ENCODE measurements at regions not wholly inside any gene's neighbourhood (a gene's known extent, or its start where the extent isn't known, plus 50 kb on each side); places are given as distances from the start of the nearest gene placed in this dataset.
A peak's percentile ranks its signal among the peaks of the same experiment; 100 is the strongest.
"Not testable (repeated sequence)": the region's sequence is repeated elsewhere in the genome, so short reads cannot be mapped to it uniquely, and the experiment has no call there.

GRCh38 chr21:5065240-5066211 is 5455.9 kb upstream of the TPTE start:
- peak; percentile 42 to 44 for DNase-seq (ENCODE audit: low read depth in 2 of 2)

DNA sequence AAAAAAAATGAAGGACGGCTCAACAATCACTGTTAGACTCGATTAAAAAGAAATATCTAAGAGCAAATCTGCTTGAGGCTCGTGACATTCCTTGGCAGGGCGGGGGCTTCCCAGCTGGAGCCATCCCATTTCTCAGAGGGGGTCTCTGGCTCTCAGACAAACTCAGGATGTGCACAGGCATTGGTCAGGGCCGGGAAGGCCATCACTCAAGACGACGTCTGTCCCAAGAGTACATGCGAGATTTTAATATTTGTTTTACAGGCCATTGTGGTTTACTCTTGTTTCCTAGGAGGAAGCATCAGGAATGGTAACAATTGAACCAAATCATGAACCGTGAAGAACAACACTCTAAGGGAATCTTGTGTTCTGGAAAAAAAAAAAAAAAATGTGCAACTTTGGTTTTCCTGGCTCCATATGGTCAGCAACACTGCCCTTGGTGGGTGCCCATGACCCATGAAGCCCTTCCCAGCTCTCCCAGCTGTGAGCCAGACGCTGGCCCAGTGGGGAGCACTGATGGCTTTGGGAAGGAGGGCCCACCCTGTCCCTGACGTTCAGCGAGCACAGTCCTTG is 5454.6 kb upstream of the TPTE start:
- not testable (repeated sequence) for DNase-seq (ENCODE audit: low read depth in 2 of 2)

DNA sequence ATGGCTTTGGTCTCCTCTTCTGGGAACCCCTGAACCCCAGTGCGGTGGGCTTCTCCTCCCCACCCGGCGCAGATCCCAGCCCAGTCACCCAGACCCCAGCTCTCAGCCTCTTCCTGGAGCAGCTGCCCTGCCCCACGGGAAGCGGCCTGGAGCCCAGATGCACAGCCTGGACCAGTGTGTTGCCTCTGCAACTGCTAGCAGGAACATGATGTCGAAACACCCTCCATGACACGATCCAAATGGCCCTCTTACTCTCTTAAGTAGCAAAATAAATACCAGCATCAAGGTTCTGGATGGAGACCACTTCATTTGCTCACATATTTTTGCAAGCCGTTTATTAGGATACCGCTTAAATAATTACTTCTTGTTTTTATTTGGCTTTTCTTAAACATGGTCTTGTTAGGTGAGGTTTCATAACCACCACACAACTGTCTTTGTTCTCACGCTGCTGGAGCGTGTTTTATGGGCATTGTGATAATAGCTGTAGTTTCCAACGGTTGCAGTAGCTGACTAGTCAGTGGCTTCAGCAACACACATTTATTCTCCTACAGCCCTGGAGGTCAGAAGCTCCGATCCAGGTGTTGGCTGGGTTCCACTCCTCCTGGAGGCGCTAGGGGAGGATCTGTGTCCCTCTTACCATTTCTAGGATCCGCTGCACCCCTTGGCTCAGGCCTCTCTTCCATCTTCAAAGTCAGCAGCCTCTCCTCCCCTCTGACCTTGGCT is 5453.9 kb upstream of the TPTE start:
- not testable (repeated sequence) for DNase-seq (ENCODE audit: low read depth in 2 of 2)

GRCh38 chr21:5068649-5069048 is 5452.7 kb upstream of the TPTE start:
- DNase-seq (ENCODE audit: low read depth in 2 of 2), result not testable (repeated sequence)

GRCh38 chr21:5071180-5071579 is 5450.2 kb upstream of the TPTE start:
- DNase-seq (ENCODE audit: low read depth in 2 of 2), result not testable (repeated sequence)

- DNase-seq (ENCODE audit: low read depth in 2 of 2), result not testable (repeated sequence)
Observed at GRCh38 chr21:5076854-5077253, 5444.5 kb upstream of the TPTE start.

- DNase-seq (ENCODE audit: low read depth in 2 of 2), result not testable (repeated sequence)
Observed at GRCh38 chr21:5079361-5079760, 5442.0 kb upstream of the TPTE start.

- DNase-seq (ENCODE audit: low read depth in 2 of 2), result not testable (repeated sequence)
Observed at GRCh38 chr21:5080015-5080414, 5441.4 kb upstream of the TPTE start.

DNA sequence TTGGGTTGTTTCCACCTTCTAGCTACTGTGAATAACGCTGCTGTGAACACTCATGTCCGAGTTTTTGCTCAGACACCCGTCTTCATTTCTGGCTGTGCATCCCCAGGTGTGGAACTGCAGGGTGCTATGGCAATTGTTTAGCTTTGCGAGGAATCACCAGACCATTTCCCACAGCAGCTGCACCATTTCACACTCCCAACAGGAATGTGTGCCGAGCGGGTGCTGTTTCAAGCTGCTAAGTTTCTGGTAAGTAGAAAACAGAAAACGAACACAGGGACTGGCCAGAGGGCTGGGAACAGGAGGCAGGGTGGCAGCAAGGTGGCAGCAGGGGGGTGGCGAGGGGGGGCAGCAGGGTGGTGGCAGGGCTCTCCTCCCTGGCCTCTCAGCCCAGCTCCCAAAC is 5437.1 kb upstream of the TPTE start:
- not testable (repeated sequence) for DNase-seq (ENCODE audit: low read depth in 2 of 2)

DNA sequence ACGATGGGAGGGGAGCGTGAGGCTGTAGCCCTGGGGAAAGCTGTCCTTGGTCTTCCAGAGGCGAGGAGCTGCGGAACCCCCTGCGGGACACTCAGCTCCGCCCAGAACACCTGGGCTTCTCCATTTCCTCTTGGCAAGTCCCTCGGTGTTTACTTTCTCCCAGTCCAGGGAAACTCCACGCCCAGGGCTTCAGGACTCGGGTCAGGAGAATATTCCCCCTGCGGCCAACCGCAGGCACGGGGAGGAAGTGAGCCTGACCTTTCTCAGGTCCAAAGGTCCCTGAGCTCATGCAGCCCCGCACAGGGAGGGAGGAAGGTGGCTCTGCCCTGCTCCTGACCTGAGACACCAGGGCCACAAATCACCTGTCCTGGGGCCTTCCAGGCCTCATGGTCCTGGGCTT is 5435.9 kb upstream of the TPTE start:
- not testable (repeated sequence) for DNase-seq (ENCODE audit: low read depth in 2 of 2)

- DNase-seq (ENCODE audit: low read depth in 2 of 2), result not testable (repeated sequence)
Observed at GRCh38 chr21:5086416-5086815, 5435.0 kb upstream of the TPTE start.

DNA sequence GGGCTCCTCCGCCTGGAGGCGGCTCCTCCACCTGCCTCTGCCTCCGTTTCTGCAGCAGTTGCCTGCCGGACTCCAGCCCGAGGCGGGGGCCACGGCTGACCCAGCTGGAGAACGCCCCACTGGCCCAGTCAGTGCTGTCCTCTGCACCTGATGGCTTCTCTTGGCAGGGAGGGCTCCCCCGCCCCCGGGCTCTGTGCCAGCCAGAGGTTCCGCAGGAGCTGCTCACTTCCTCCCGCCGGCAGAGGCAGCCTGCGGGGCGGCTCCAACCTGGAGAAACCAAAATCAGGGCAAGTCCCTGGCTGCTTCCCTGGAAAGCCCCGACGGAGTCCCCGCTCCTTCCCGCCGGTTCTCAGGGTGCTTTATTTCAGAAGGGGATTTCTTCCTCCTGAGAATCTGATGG is 5432.6 kb upstream of the TPTE start:
- DNase-seq (ENCODE audit: low read depth in 2 of 2), result not testable (repeated sequence)

DNA sequence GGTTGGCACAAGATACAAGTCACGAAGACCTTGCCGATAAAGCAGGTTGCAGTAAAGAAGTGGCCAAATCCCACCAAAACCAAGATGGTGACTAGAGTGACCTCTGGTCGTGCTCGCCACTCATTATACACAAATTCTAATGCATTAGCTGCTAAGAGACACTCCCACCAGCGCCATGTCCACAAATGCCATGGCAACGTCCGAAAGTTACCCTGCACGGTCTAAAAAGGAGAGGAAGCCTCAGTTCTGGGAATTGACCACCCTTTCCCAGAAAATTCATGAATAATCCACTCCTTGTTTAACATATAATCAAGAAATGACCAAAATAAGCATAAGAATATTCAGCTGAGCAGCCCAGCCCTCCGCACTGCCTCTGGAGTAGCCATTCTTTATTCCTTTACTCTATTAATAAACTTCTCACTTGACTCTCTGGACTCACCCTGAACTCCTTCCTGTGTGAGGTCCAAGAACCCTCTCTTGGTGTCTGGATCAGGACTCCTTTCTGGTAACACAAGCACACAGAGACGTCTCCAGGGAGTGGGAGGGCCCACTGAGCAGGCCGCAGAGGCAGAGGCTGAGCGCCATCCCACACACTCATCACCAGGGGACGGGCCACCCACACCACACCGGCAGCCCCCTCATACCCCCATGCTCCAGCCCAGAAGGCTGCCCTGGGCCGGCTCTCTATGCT is 5431.8 kb upstream of the TPTE start:
- DNase-seq (ENCODE audit: low read depth in 2 of 2), result not testable (repeated sequence)

DNA sequence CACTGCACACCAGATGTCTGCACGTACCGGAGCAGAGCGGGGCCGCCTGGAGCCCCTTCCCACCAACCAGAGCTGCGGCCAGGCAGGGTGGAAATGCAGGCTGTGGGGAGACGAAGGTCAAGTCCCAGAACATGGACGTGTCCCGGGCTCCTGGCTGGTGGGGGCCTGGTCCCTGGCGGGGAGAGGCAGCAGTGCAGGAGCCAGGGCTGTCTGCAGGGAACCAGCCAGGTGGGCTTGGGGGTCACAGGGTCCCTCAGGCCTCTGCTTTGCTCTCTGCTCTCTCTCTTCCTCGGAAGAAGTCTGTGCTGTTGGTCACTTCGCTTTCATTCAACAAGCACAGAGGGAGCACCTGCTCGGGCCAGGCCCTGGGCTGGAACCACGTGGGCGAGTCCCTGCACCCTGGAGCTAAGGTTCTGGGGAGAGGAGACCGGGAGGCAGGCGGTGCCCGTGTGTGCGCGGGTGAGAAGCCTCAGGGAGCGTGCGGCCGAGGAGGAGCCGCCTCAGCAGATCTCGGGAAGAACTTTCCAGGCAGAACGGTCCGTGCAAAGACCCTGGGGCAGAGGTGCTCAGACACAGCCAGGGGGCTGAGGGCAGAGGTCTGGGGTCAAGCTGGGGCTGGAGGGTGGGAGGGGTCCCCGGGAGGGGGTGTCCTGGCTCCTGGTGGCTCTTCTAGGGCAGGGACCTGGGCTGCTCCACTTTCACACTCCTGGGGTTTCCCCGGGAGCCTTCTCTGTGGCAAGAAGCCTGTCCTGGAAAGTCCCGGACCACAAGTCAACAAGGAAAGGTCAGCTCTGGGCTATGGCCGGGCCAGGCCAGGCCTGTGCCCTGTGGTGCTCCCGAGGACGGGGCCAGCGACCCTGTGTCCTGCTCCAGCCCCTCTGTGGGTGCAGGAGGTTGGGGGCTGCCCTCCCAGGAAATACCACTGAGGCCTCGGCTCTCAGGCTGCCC is 5431.0 kb upstream of the TPTE start:
- DNase-seq (ENCODE audit: low read depth in 2 of 2), result not testable (repeated sequence)

GRCh38 chr21:5091274-5091673 is 5430.1 kb upstream of the TPTE start:
- not testable (repeated sequence) for DNase-seq (ENCODE audit: low read depth in 2 of 2)

- not testable (repeated sequence) for DNase-seq (ENCODE audit: low read depth in 2 of 2)
Observed at GRCh38 chr21:5095628-5096027, 5425.8 kb upstream of the TPTE start.

DNA sequence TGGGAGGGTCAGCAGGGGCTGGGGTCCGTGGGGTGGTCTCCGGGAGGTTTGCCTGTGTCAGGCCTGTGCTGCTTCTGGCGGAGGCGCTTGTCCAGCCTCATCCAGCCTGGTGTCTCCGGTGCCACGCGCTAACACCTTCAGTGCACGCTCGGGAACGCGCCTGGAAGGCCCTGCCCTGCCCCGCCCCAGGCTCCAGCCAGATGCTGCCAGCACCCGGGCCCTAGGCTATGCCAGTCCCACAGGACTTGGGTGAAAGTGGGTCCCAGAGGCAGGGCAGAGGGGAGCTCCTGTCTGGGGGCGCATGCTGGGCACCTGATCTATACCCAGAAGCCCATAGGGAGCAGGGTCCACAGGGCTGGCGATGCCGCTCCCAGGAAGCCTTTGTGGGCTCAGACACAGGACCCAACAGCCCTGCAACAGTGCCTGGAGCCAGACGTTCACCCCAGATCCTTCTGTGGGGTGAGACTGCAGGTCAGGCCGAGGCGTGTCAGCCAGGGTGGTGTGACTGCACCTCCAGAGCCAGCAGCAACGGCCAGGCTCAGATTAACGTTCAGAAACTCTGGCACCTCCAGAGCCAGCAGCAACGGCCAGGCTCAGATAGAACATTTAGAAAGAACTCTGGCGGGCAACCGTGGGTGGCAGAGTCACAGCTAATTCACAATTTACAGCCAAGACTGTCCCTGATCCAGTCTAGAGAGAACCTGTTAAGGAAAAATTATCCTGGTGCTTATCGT is 5423.2 kb upstream of the TPTE start:
- DNase-seq (ENCODE audit: low read depth in 2 of 2), result not testable (repeated sequence)

GRCh38 chr21:5100604-5101174 is 5420.7 kb upstream of the TPTE start:
- not testable (repeated sequence) for DNase-seq (ENCODE audit: low read depth in 2 of 2)

GRCh38 chr21:5101749-5102148 is 5419.6 kb upstream of the TPTE start:
- peak; percentile 47 to 54 for DNase-seq (ENCODE audit: low read depth in 2 of 2)
